ENCODE measurements at regions not wholly inside any gene's neighbourhood (a gene's known extent, or its start where the extent isn't known, plus 50 kb on each side); places are given as distances from the start of the nearest gene placed in this dataset.
"Not testable (repeated sequence)": the region's sequence is repeated elsewhere in the genome, so short reads cannot be mapped to it uniquely, and the experiment has no call there.

- H3K4me3 ChIP-seq (ENCODE audit: low read depth, low read length), result no peak overlapping the region
- no peak for TF ChIP-seq CTCF (IDR thresholded peaks at IDR 0.05; ENCODE audit: borderline replicate concordance, insufficient read depth, low read depth, low read length)
Observed at GRCh38 chrX:45986081-45986480, 559.1 kb downstream of the ZNF674 start.

DNA sequence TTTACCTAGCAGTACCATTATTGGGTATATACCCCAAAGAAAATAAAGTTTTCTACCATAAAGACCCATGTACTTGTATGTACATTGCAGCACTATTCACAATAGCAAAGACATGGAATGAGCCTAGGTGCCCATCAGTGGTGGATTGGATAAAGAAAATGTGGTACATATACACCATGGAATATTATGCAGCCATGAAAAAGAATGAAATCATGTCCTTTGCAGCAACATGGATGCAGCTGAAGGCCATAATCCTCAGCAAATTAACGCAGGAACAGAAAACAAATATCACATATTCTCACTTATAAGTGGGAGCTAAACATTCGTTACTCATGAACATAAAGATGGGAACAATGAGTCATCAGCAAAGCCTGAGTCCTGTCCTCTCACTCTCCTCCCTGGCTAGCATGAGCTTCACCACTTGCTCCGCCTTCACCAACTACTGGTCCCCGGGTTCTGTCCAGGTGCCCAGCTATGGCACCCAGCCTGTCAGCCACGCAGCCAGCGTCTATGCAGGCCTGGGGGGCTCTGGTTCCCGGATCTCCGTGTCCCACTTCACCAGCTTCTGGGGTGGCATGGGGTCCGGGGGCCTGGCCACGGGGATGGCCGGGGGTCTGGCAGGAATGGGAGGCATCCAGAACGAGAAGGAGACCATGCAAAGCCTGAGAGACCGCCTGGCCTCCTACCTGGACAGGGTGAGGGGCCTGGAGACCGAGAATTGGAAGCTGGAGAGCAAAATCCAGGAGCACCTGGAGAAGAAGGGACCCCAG lies 562.1 kb downstream of the ZNF674 start:
- H3K4me3 ChIP-seq (ENCODE audit: low read depth, low read length), result not testable (repeated sequence)

- TF ChIP-seq CTCF (IDR thresholded peaks at IDR 0.05; ENCODE audit: borderline replicate concordance, insufficient read depth, low read depth, low read length), result no peak
- no peak overlapping the region for H3K4me3 ChIP-seq (ENCODE audit: low read depth, low read length)
Observed at GRCh38 chrX:45980726-45981125, 564.5 kb downstream of the ZNF674 start.

- no peak for TF ChIP-seq CTCF (IDR thresholded peaks at IDR 0.05; ENCODE audit: borderline replicate concordance, insufficient read depth, low read depth, low read length)
- H3K4me3 ChIP-seq (ENCODE audit: low read depth, low read length), result no peak overlapping the region
Observed at GRCh38 chrX:45975633-45976032, 569.6 kb downstream of the ZNF674 start.

DNA sequence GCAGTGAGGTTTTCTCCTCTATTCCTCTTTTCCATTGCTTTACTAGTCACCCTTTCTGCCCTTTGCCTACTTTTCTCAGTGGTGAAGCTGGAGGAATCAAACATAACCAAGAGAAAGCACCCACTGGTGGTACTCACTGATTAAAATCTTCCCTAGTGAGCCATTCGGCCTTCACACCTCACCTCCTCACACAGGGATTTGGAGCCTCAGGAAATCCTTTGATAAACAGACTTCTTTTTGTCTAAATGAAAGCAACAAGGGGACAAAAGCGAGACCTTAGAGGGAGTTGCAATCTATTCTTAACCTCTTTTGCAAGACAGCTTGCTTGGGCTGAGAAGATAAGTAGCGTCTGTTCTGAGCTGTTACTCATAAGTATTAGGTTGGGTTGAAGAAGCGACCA lies 572.6 kb downstream of the ZNF674 start:
- TF ChIP-seq CTCF (IDR thresholded peaks at IDR 0.05; ENCODE audit: borderline replicate concordance, insufficient read depth, low read depth, low read length), result no peak
- no peak overlapping the region for H3K4me3 ChIP-seq (ENCODE audit: low read depth, low read length)

- H3K4me3 ChIP-seq (ENCODE audit: low read depth, low read length), result no peak overlapping the region
- TF ChIP-seq CTCF (IDR thresholded peaks at IDR 0.05; ENCODE audit: borderline replicate concordance, insufficient read depth, low read depth, low read length), result no peak
Observed at GRCh38 chrX:45959567-45959966, 585.7 kb downstream of the ZNF674 start.

DNA sequence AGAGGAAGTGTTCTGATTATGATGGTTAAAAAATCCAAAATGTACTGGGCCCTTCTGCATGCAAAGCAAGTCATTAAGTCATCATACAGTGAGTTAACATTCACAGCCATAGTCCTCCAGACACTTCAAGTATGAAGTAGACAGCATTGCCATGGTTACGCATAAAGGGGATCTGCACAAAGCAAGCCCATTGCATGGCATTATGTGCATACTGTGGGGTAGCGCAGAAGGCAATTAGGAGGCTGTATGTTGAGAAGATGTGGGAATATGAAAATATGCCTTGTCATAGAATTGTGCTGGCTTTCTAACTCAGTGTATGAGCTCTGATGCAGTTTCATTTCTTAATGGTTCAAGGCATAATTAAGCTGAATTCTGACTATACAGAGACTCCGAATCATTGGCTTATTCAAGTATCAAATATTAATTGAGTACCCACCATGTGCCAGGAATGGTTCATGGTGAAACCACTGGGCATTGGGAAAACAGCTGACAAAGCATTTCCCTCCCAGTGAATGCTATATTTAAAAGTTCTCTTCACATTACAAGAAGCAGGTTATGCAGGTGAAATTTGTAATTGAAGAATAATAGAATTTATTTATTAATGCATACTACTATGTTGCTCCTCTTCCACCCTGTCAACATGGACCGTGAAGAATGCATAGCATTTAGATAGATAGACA lies 588.9 kb downstream of the ZNF674 start:
- no peak for TF ChIP-seq CTCF (IDR thresholded peaks at IDR 0.05; ENCODE audit: borderline replicate concordance, insufficient read depth, low read depth, low read length)

More for the DNA sequence above, 588.9 kb downstream of the ZNF674 start:
- no peak overlapping the region for H3K4me3 ChIP-seq (ENCODE audit: low read depth, low read length)
